ENCODE measurements at regions not wholly inside any gene's neighbourhood (a gene's known extent, or its start where the extent isn't known, plus 50 kb on each side); places are given as distances from the start of the nearest gene placed in this dataset.
A peak's percentile ranks its signal among the peaks of the same experiment; 100 is the strongest.

- Mint-ChIP-seq H3K4me1 (ENCODE audit: low read depth) (peaks cover 5% of the 10 kb centered on the region), H3K4me3 (ENCODE audit: low read depth) (peak overlapping the region; percentile 45), H3K27ac (no peak overlapping the region), H3K27me3 (peaks cover 24% of the 10 kb centered on the region), H3K9me3 (ENCODE audit: low read depth) (no peaks in the 10 kb centered on the region), H3K36me3 (ENCODE audit: insufficient read depth) (no peaks in the 10 kb centered on the region)
- no peak for TF ChIP-seq CTCF (IDR thresholded peaks at IDR 0.05; ENCODE audit: unreplicated experiment)
- no peak for DNase-seq (ENCODE audit: low spot score, unreplicated experiment)
Measured at GRCh38 chr2:207226671-207227061, 60.9 kb upstream of the KLF7 start.

GRCh38 chr2:207227062-207227748 lies 61.5 kb upstream of the KLF7 start:
- no peak for TF ChIP-seq CTCF (IDR thresholded peaks at IDR 0.05; ENCODE audit: unreplicated experiment)
- DNase-seq (ENCODE audit: low spot score, unreplicated experiment), result no peak
- Mint-ChIP-seq H3K36me3 (ENCODE audit: insufficient read depth) (no peaks in the 10 kb centered on the region), H3K27ac (no peak overlapping the region), H3K27me3 (peaks cover 24% of the 10 kb centered on the region), H3K9me3 (ENCODE audit: low read depth) (no peaks in the 10 kb centered on the region), H3K4me1 (ENCODE audit: low read depth) (peaks cover 5% of the 10 kb centered on the region), H3K4me3 (ENCODE audit: low read depth) (peak overlapping the region; percentile 45)

GRCh38 chr2:207227749-207228145 lies 62.0 kb upstream of the KLF7 start:
- peaks cover 24% of the 10 kb centered on the region for H3K27me3 Mint-ChIP-seq
- no peak for TF ChIP-seq CTCF (IDR thresholded peaks at IDR 0.05; ENCODE audit: unreplicated experiment)
- H3K36me3 Mint-ChIP-seq (ENCODE audit: insufficient read depth), result no peaks in the 10 kb centered on the region
- H3K4me1 Mint-ChIP-seq (ENCODE audit: low read depth), result peaks cover 5% of the 10 kb centered on the region
- H3K9me3 Mint-ChIP-seq (ENCODE audit: low read depth), result no peaks in the 10 kb centered on the region
- H3K27ac Mint-ChIP-seq, result no peak overlapping the region
- H3K4me3 Mint-ChIP-seq (ENCODE audit: low read depth), result no peak overlapping the region
- DNase-seq (ENCODE audit: low spot score, unreplicated experiment), result no peak

- TF ChIP-seq CTCF (IDR thresholded peaks at IDR 0.05; ENCODE audit: unreplicated experiment), result no peak
- Mint-ChIP-seq H3K27ac (no peak overlapping the region), H3K9me3 (ENCODE audit: low read depth) (no peaks in the 10 kb centered on the region), H3K27me3 (peaks cover 24% of the 10 kb centered on the region), H3K4me1 (ENCODE audit: low read depth) (peaks cover 5% of the 10 kb centered on the region), H3K4me3 (ENCODE audit: low read depth) (no peak overlapping the region), H3K36me3 (ENCODE audit: insufficient read depth) (no peaks in the 10 kb centered on the region)
- DNase-seq (ENCODE audit: low spot score, unreplicated experiment), result no peak
Measured at GRCh38 chr2:207228402-207228801, 62.7 kb upstream of the KLF7 start.

- no peak for DNase-seq (ENCODE audit: low spot score, unreplicated experiment)
- Mint-ChIP-seq H3K4me3 (ENCODE audit: low read depth) (no peak overlapping the region), H3K9me3 (ENCODE audit: low read depth) (no peaks in the 10 kb centered on the region), H3K27me3 (peaks cover 24% of the 10 kb centered on the region), H3K36me3 (ENCODE audit: insufficient read depth) (no peaks in the 10 kb centered on the region), H3K27ac (no peak overlapping the region), H3K4me1 (ENCODE audit: low read depth) (peaks cover 5% of the 10 kb centered on the region)
- no peak for TF ChIP-seq CTCF (IDR thresholded peaks at IDR 0.05; ENCODE audit: unreplicated experiment)
Measured at GRCh38 chr2:207229161-207229560, 63.4 kb upstream of the KLF7 start.
